ENCODE measurements at regions not wholly inside any gene's neighbourhood (a gene's known extent, or its start where the extent isn't known, plus 50 kb on each side); places are given as distances from the start of the nearest gene placed in this dataset.

DNA sequence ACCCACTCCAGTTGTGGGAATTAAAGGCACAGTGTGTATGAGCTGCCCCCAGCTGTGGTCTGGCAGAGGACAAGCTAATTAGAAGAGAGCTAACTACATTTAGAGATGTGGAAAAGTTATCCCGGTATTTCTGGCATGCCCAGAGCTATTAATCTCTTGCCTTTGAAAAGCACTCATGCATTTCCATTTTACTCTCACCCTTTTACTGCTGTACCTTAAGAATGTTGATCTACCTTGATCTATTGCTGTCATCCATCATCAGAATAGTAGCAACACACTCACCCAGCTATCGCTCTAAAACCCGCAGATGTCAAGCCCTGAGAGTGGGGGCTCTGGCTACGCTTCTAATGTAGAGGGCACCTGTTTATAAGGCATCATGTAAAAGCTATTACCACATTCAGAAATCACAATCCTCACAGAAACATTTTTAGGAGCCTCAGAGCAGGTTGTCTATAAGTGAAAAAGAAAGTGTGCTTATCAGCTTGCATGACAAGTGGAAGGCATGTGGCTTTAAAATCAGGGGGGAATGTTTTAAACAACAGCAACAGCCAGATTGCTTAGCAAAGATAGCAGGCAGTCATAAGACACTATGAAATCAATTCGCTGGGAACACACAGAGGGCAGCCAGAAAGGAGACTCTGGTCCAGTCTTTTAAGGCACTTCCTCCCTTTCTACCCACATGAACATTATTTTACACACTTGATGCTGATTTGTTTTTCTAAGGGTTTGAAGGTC lies 224.2 kb upstream of the IRS2 start:
- no peak for TF ChIP-seq GATAD2A (IDR thresholded peaks at IDR 0.05)
- TF ChIP-seq ZNF175 (CRISPR knock-in tag; IDR thresholded peaks at IDR 0.05; ENCODE audit: low read depth): no peak
- TF ChIP-seq, protein P1, sequence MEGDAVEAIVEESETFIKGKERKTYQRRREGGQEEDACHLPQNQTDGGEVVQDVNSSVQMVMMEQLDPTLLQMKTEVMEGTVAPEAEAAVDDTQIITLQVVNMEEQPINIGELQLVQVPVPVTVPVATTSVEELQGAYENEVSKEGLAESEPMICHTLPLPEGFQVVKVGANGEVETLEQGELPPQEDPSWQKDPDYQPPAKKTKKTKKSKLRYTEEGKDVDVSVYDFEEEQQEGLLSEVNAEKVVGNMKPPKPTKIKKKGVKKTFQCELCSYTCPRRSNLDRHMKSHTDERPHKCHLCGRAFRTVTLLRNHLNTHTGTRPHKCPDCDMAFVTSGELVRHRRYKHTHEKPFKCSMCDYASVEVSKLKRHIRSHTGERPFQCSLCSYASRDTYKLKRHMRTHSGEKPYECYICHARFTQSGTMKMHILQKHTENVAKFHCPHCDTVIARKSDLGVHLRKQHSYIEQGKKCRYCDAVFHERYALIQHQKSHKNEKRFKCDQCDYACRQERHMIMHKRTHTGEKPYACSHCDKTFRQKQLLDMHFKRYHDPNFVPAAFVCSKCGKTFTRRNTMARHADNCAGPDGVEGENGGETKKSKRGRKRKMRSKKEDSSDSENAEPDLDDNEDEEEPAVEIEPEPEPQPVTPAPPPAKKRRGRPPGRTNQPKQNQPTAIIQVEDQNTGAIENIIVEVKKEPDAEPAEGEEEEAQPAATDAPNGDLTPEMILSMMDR (IDR thresholded peaks at IDR 0.05 in 2 of 3, conservative IDR thresholded peaks at IDR 0.05 in 1 of 3; ENCODE audit: insufficient read depth in 2 of 3, low read depth in 1 of 3, low read length in 3 of 3): no peak
- TF ChIP-seq ESRRA (IDR thresholded peaks at IDR 0.05; ENCODE audit: borderline replicate concordance, low read depth): no peak
- no peak for TF ChIP-seq SOX6 (IDR thresholded peaks at IDR 0.05)
- TF ChIP-seq, protein P2, sequence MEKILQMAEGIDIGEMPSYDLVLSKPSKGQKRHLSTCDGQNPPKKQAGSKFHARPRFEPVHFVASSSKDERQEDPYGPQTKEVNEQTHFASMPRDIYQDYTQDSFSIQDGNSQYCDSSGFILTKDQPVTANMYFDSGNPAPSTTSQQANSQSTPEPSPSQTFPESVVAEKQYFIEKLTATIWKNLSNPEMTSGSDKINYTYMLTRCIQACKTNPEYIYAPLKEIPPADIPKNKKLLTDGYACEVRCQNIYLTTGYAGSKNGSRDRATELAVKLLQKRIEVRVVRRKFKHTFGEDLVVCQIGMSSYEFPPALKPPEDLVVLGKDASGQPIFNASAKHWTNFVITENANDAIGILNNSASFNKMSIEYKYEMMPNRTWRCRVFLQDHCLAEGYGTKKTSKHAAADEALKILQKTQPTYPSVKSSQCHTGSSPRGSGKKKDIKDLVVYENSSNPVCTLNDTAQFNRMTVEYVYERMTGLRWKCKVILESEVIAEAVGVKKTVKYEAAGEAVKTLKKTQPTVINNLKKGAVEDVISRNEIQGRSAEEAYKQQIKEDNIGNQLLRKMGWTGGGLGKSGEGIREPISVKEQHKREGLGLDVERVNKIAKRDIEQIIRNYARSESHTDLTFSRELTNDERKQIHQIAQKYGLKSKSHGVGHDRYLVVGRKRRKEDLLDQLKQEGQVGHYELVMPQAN (IDR thresholded peaks at IDR 0.05; ENCODE audit: borderline replicate concordance): no peak
- no peak for TF ChIP-seq PHF8 (IDR thresholded peaks at IDR 0.05; ENCODE audit: borderline replicate concordance, low read length)
- no peak for TF ChIP-seq CHD4 (IDR thresholded peaks at IDR 0.05; ENCODE audit: insufficient read depth, insufficient replicate concordance, low read depth, low read length, poor library complexity, severe bottlenecking)
- TF ChIP-seq ATF1 (CRISPR knock-in tag; IDR thresholded peaks at IDR 0.05): no peak
- TF ChIP-seq ATF1 (tag; IDR thresholded peaks at IDR 0.05): no peak
- TF ChIP-seq FOXJ2 (tag; IDR thresholded peaks at IDR 0.05): no peak
- no peak for TF ChIP-seq TBL1XR1 (IDR thresholded peaks at IDR 0.05; ENCODE audit: low read length in 2 of 2)
